Ecto neural progenitor cell (in vitro differentiated cells): ENCODE measurements at regions not wholly inside any gene's neighbourhood (a gene's known extent, or its start where the extent isn't known, plus 50 kb on each side); places are given as distances from the start of the nearest gene placed in this dataset.
"Not testable (repeated sequence)": the region's sequence is repeated elsewhere in the genome, so short reads cannot be mapped to it uniquely, and the experiment has no call there.

Experiments used
- DNase-seq: peaks from one replicate; pipeline ENCODE4 v3.0.0-alpha.2; 2018; ENCODE audit warnings: low spot score

DNA sequence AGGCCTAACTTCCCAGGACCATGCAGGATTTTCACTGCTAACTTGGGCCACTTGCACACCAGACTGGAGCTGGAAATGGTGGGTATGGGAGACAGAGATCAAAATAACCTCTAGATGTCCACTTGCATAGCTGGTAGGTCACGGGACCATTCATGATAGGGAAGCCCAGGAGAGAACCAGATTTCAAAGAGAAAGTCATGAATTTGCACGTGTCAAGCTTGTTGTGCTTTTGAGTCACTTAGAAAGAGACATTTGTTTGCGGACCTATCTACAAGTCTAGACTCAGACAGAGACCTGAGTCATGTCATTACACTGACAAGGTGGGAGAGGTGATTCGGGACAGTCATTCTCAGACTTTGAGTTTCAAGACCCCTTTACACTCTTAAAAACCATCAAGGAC, 704.1 kb downstream of the DTWD2 start:
- not testable (repeated sequence) for DNase-seq

DNA sequence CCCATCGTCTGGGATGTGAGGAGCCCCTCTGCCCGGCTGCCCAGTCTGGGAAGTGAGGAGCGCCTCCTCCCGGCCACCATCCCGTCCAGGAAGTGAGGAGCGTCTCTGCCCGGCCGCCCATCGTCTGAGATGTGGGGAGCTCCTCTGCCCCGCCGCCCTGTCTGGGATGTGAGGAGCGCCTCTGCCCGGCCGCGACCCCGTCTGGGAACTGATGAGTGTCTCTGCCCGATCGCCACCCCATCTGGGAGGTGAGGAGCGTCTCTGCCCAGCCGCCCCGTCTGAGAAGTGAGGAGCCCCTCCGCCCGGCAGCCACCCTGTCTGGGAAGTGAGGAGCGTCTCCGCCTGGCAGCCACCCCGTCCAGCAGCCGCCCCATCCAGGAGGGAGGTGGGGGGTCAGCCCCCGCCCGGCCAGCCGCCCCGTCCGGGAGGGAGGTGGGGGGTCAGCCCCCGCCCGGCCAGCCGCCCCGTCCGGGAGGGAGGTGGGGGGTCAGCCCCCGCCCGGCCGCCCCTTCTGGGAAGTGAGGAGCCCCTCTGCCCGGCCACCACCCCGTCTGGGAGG, 705.8 kb downstream of the DTWD2 start:
- not testable (repeated sequence) for DNase-seq

- no peak for DNase-seq
Measured at GRCh38 chr5:118279540-118280294, 708.6 kb downstream of the DTWD2 start.

DNA sequence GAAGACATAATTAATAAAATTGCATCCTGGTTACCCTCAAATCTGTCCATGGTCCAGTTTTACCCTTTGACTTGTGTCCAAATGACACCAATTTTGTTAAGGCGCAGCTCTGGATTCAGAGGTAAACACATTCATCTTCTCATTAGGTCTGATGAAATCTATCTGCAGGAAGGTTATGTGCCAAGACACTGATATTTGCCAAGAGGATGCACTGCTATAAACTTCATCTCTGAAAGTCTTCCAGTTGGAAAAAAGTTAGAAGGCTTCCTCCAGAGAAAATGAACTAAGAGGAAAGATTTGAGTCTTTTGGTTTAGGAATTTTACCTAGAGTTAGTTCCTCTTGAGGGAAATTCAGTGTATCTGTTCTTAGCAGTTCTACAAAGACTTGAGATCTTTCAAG, 717.8 kb downstream of the DTWD2 start:
- DNase-seq = no peak

DNA sequence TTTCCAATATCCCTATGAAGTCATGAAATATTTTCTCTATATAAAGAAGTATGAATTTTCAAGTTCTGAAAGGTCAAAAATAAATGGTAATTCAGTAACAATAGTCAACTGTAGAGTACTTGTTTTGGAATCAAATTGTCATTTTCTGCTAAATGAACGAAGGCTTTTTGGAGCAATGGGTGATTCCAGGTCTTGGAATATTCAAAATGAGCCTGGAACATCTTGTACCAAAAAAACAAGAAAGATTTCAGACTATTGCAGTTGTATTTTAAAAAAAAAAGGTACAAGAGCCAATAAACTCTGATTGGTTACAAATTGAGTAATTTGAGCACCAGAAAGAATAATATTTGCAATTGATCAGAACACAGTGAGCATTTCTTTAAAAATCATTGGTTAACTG, 730.1 kb downstream of the DTWD2 start:
- no peak for DNase-seq

- no peak for DNase-seq
Measured at GRCh38 chr5:118257066-118257465, 731.3 kb downstream of the DTWD2 start.

DNA sequence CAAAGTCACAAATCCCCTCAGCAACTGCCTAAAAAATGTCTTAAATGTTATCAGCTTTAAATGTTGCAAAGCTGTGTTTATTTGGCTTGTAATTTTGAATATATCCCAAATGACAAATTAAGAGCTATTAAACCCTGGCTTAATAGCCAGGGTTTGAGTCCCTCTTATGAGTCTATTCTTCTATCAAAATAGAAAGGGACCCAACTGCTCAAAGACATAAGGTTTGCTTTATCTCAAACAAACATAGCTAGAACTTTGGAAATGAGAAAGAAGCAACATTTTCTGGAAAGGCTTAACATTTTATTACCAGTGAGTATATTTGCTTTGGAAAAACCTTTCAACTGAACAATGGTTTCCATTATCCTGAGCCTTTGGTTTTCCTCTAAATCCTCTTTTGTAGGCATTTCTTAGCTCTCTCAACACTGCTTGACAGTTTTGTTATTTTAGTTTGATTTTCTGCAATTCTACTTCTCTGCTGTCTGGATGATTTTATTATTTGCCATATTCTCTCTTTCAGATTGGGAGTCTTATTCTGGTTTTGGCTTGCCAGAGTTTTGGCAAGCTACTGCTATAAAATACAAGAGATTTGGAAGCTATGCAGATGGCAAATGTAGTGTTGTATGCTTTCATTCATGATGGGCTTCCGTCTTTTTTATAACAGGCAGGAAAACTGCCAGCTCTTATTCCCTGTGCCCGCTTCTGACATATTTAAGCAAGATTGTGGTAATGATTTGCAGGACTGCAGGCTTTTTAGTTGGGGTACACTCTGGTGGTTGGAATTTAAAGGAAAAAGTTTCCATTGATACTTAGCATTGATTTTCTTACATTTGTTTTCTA, 734.9 kb downstream of the DTWD2 start:
- no peak for DNase-seq

DNA sequence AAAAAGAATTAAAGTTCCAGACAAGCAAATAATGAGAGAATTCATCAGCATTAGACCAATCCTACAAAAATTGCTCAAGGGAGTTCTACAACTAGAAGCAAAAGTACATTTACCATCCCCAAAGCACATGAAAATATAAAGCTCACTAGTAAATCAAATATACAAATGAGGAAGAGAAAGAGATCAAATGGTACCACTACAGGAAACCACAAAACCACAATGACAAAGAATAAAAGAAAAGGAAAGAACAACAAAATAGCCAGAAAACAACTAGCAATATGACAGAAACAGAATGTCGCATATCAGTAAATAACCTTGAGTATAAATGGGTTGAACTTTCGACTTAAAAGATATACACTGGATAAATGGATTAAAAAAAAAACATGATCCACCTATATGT, 739.0 kb downstream of the DTWD2 start:
- no peak for DNase-seq

GRCh38 chr5:118247458-118247857, 740.9 kb downstream of the DTWD2 start:
- no peak for DNase-seq

- no peak for DNase-seq
Measured at GRCh38 chr5:118243613-118244012, 744.7 kb downstream of the DTWD2 start.

DNA sequence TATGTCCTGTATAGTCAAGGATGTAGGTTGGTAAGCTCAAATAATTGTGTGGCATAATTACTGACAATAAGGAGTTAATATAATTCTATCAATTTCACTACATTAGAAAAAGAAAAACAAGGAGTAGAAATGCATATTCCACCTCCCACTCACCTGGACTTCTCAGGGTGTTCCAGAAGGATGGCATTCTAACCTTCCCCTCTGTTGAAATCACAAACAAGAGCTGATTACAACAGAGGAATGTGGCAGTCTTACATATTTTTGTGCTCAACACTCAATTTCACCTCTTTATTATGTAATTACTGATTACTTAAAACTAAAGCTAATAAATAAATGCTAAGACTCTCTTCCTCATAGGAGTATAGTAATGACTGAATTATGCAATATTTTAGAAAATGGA, 745.3 kb downstream of the DTWD2 start:
- no peak for DNase-seq

GRCh38 chr5:118236108-118236849, 752.1 kb downstream of the DTWD2 start:
- DNase-seq = no peak

DNA sequence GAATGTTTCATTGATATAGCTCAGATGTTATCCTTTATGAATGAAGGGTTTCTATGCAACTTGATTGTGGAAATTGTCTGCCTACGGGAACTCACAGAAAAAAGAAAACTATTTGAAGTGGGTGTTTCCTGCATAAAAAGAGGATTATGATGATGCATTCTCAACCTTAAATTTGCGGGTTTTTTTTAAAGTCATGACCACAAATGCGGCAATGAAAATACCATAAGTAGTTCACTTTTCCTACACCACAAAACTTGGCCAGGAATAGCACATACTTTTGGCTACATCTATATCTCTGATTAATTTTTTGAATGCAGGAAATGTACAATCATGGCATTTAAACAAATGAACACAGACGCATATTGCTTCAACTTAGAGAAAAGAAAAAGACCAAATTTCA, 754.7 kb downstream of the DTWD2 start:
- no peak for DNase-seq

GRCh38 chr5:118228489-118228888, 759.9 kb downstream of the DTWD2 start:
- no peak for DNase-seq

- DNase-seq = no peak
Measured at GRCh38 chr5:118224546-118224945, 763.8 kb downstream of the DTWD2 start.

GRCh38 chr5:118220556-118221195, 767.7 kb downstream of the DTWD2 start:
- DNase-seq = no peak

DNA sequence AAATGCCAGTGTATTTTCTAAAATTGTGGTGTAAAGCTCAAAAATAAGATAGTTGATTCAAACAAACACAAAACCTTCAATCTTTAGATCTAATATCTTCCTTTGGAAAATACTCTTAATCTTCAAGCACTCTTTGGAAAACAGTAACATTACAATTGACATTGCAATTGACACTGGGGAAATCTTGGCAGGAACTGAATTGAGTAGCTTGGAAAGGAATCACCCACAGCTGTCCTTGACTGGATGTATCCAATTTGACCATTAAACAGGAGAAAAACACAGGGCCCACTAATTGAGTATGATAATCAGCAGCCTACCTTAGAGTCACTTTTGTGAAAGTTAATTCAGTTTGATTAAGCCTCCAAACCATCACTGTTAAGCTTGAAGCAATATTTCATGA, 776.7 kb downstream of the DTWD2 start:
- DNase-seq = no peak

- DNase-seq = no peak
Measured at GRCh38 chr5:118208031-118208453, 780.3 kb downstream of the DTWD2 start.

- DNase-seq = no peak
Measured at GRCh38 chr5:118199801-118200200, 788.5 kb downstream of the DTWD2 start.

GRCh38 chr5:118196229-118196628, 792.1 kb downstream of the DTWD2 start:
- no peak for DNase-seq

DNA sequence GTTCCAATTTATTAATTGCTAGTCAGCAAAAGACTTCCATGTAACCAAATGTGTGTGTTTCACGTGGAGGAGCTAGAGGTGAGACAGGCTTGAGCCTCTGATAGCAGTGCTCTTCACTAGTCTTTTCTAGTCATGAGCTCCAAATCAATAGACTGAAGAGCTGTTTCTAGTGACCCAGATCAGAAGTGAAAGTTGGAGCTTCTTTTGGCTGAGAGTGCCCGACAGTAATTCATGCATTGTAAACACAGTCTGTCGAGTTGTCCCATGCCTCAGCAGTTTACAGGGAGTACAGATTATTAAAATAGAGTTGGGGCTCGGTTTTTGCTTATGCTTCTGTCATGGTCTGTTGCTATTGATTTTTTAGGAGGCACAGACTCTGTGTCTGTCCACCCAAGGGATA, 793.1 kb downstream of the DTWD2 start:
- DNase-seq = no peak
